ENCODE measurements at regions not wholly inside any gene's neighbourhood (a gene's known extent, or its start where the extent isn't known, plus 50 kb on each side); places are given as distances from the start of the nearest gene placed in this dataset.

- TF ChIP-seq CTCF (conservative IDR thresholded peaks at IDR 0.05) (peak; percentile 87), EZH2 (IDR thresholded peaks at IDR 0.05; ENCODE audit: low read depth) (no peak)
Observed at GRCh38 chr6:28683945-28684538, 158.4 kb downstream of the GPX5 start.

Data from PC-9 (cell line).